Duodenal mucosa (tissue), 2 donors: ENCODE measurements at regions not wholly inside any gene's neighbourhood (a gene's known extent, or its start where the extent isn't known, plus 50 kb on each side); places are given as distances from the start of the nearest gene placed in this dataset.
"Not testable (repeated sequence)": the region's sequence is repeated elsewhere in the genome, so short reads cannot be mapped to it uniquely, and the experiment has no call there.

Experiments
- H3K27ac ChIP-seq: one replicate; pipeline ENCODE4 v1.7.0; 2013; ENCODE audit warnings: low read depth, low read length
- H3K27me3 ChIP-seq, 2 donors: one replicate each; pipeline ENCODE4 v1.7.0; 2013; ENCODE audit warnings: low read length in 2 of 2, control low read depth in 1 of 2; ENCODE audit not compliant: insufficient read depth in 2 of 2, control insufficient read depth in 1 of 2
- H3K36me3 ChIP-seq, 2 donors: one replicate each; pipeline ENCODE4 v1.7.0; 2013; ENCODE audit warnings: low read length in 2 of 2, control low read depth in 1 of 2; ENCODE audit not compliant: insufficient read depth in 2 of 2, control insufficient read depth in 1 of 2
- H3K4me1 ChIP-seq, 2 donors: one replicate each; pipeline ENCODE4 v1.7.0; 2013; ENCODE audit warnings: low read length in 2 of 2, control low read depth in 1 of 2; ENCODE audit not compliant: insufficient read depth in 2 of 2, control insufficient read depth in 1 of 2
- H3K4me3 ChIP-seq, 2 donors: one replicate each; pipeline ENCODE4 v1.7.0; 2013; ENCODE audit warnings: low read length in 2 of 2, low read depth in 1 of 2
- H3K9ac ChIP-seq, 2 donors: one replicate each; pipeline ENCODE4 v1.7.0; 2013; ENCODE audit warnings: low read length in 2 of 2, low read depth in 1 of 2
- H3K9me3 ChIP-seq, 2 donors: one replicate each; pipeline ENCODE4 v1.7.0; 2013; ENCODE audit warnings: low read length in 2 of 2, control low read depth in 1 of 2; ENCODE audit not compliant: control insufficient read depth in 1 of 2

GRCh38 chr19:41521138-41521930 is 54.6 kb upstream of the CEACAM21 start:
- not testable (repeated sequence) for H3K9ac ChIP-seq, H3K27ac ChIP-seq, H3K4me1 ChIP-seq, H3K9me3 ChIP-seq, H3K36me3 ChIP-seq
- Histone ChIP-seq H3K27me3 (peaks cover 16 to 32% of the 10 kb centered on the region in 2 donors), H3K4me3 (peak overlapping the region; percentile 19 to 58)

DNA sequence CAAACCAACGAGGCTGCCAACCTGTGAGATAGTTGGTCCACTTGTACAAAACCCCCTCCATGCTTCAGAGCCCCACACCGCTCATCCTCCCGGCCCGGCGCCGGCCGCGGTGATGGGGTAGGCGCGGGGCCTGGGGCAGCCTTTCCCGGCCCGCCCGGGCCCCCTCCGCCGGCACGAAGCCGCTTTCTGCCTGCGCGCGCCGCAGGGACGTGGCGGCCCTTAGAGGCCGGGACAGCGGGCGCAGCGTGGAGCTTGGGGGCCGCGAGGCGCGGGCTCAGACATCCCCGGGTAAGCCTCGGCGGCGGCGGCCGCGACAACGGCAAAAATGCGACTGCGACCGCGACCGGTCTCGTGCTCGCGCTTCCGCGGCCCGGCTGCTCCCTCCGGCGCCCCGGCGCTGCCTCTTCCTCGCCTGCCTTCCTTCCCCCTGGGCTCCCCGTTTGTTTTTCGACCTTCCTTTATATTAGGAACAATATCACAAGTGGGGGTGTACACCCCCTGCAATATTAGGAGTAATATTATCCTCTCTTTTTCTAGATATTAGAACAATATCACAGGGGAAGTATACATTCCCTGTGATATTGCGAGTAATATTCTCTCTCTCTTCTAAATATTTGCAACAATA is 53.9 kb upstream of the CEACAM21 start:
- no peaks in the 10 kb centered on the region for H3K4me1 ChIP-seq
- no peaks in the 10 kb centered on the region for H3K9me3 ChIP-seq
- peak overlapping the region in 1 of 2 donors; percentile 43 for H3K9ac ChIP-seq
- H3K36me3 ChIP-seq, result no peaks in the 10 kb centered on the region
- no peak overlapping the region for H3K27ac ChIP-seq
- peak overlapping the region; percentile 19 to 58 for H3K4me3 ChIP-seq
- peaks cover 16 to 32% of the 10 kb centered on the region in 2 donors for H3K27me3 ChIP-seq

DNA sequence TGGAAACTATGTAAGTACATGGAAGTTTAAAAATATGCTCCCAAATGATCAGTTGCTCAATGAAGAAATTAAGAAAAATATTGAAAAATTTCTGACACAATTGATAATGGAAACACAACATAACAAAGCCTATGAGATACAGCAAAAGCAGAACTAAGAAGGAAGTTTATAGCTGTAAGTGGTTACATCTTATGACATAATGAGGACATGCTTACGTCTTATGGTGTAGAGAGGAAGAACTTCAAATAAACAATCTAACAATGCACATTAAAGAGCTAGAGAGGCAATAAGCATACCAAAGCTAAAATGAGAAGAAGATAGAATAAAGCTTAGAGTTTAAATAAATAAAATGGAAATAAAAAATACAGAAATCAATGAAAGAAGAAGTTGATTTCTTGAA is 50.0 kb upstream of the CEACAM21 start:
- H3K9me3 ChIP-seq, result no peaks in the 10 kb centered on the region
- peaks cover 12 to 26% of the 10 kb centered on the region in 2 donors for H3K27me3 ChIP-seq

More for the DNA sequence above, 50.0 kb upstream of the CEACAM21 start:
- no peak overlapping the region for H3K4me3 ChIP-seq
- no peaks in the 10 kb centered on the region for H3K36me3 ChIP-seq
- no peak overlapping the region for H3K27ac ChIP-seq
- peaks cover 0 to 5% of the 10 kb centered on the region in 2 donors for H3K4me1 ChIP-seq
- H3K9ac ChIP-seq, result no peak overlapping the region
